AG08395 (cell line): ENCODE measurements at regions not wholly inside any gene's neighbourhood (a gene's known extent, or its start where the extent isn't known, plus 50 kb on each side); places are given as distances from the start of the nearest gene placed in this dataset.
A peak's percentile ranks its signal among the peaks of the same experiment; 100 is the strongest.
"Not testable (repeated sequence)": the region's sequence is repeated elsewhere in the genome, so short reads cannot be mapped to it uniquely, and the experiment has no call there.

Experiments
- DNase-seq: peaks from one replicate; pipeline ENCODE4 v3.0.0; 2012; ENCODE audit warnings: mixed read lengths, low spot score

GRCh38 chr3:22691856-22692628 is 511.1 kb upstream of the UBE2E2 start:
- no peak for DNase-seq

- DNase-seq: no peak
Observed at GRCh38 chr3:22700876-22701275, 502.3 kb upstream of the UBE2E2 start.

GRCh38 chr3:22704166-22704565 is 499.0 kb upstream of the UBE2E2 start:
- DNase-seq: no peak

GRCh38 chr3:22704571-22705354 is 498.4 kb upstream of the UBE2E2 start:
- no peak for DNase-seq

- DNase-seq: not testable (repeated sequence)
Observed at GRCh38 chr3:22706922-22707321, 496.2 kb upstream of the UBE2E2 start.

GRCh38 chr3:22713936-22714335 is 489.2 kb upstream of the UBE2E2 start:
- peak; percentile 46 for DNase-seq

- no peak for DNase-seq
Observed at GRCh38 chr3:22714749-22715148, 488.4 kb upstream of the UBE2E2 start.

GRCh38 chr3:22720596-22720995 is 482.5 kb upstream of the UBE2E2 start:
- no peak for DNase-seq

GRCh38 chr3:22724420-22724819 is 478.7 kb upstream of the UBE2E2 start:
- no peak for DNase-seq

- DNase-seq: no peak
Observed at GRCh38 chr3:22728406-22728805, 474.7 kb upstream of the UBE2E2 start.

GRCh38 chr3:22729212-22729611 is 473.9 kb upstream of the UBE2E2 start:
- DNase-seq: no peak

GRCh38 chr3:22729981-22730380 is 473.1 kb upstream of the UBE2E2 start:
- no peak for DNase-seq

GRCh38 chr3:22730701-22731100 is 472.4 kb upstream of the UBE2E2 start:
- no peak for DNase-seq

GRCh38 chr3:22731901-22732300 is 471.2 kb upstream of the UBE2E2 start:
- no peak for DNase-seq

- DNase-seq: no peak
Observed at GRCh38 chr3:22732641-22733040, 470.5 kb upstream of the UBE2E2 start.

- DNase-seq: no peak
Observed at GRCh38 chr3:22734207-22734606, 468.9 kb upstream of the UBE2E2 start.

GRCh38 chr3:22734756-22735155 is 468.4 kb upstream of the UBE2E2 start:
- no peak for DNase-seq

- no peak for DNase-seq
Observed at GRCh38 chr3:22735373-22735772, 467.8 kb upstream of the UBE2E2 start.

- not testable (repeated sequence) for DNase-seq
Observed at GRCh38 chr3:22743386-22743785, 459.7 kb upstream of the UBE2E2 start.

- DNase-seq: no peak
Observed at GRCh38 chr3:22745321-22745720, 457.8 kb upstream of the UBE2E2 start.

- DNase-seq: no peak
Observed at GRCh38 chr3:22746221-22746620, 456.9 kb upstream of the UBE2E2 start.

GRCh38 chr3:22748453-22749045 is 454.6 kb upstream of the UBE2E2 start:
- no peak for DNase-seq
